ENCODE measurements at regions not wholly inside any gene's neighbourhood (a gene's known extent, or its start where the extent isn't known, plus 50 kb on each side); places are given as distances from the start of the nearest gene placed in this dataset.

DNA sequence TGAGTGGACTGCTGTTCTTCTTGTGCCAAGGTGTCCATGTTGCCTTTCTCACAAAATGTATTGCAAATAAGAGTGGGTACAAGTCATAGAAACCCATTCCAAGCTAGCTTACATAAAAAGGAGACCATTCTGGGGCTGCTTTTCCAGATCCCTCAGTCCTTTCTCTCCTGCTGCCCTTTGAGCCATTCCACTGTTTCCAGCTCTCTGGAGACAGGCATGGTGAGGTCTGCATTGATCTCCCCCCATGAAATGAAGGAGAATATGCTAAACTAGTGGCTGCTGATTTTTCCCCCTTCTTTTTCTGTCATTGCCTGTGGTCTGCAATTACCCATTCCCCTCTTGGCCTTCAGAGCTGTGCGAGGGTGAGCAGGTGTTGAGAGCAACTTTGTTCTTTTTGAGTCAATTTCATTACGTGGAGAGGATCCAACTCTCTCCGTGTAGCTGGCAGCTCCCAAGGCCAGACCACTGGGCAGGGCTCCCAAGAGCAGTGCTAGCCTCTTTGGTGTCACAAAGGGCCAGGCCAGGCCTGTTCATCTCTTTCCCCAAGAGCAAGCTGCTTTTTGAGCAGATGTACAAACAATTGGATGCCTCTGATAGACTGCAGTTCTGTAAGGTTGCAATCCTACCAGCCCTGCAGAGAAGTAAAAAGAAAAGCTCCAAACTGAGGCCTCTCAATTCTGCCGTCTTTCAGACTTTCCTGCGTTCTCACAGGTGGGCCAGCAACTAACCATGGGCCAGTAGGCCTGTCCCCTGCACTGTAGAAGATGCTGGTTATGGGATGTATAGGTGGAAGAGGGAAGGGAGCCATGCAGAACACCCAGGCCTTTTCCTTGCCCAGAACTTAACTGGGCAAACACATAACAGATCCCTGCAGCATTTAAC is 96.1 kb upstream of the ARMC2 start:
- no peak for DNase-seq (ENCODE audit: low read depth, low spot score)

DNA sequence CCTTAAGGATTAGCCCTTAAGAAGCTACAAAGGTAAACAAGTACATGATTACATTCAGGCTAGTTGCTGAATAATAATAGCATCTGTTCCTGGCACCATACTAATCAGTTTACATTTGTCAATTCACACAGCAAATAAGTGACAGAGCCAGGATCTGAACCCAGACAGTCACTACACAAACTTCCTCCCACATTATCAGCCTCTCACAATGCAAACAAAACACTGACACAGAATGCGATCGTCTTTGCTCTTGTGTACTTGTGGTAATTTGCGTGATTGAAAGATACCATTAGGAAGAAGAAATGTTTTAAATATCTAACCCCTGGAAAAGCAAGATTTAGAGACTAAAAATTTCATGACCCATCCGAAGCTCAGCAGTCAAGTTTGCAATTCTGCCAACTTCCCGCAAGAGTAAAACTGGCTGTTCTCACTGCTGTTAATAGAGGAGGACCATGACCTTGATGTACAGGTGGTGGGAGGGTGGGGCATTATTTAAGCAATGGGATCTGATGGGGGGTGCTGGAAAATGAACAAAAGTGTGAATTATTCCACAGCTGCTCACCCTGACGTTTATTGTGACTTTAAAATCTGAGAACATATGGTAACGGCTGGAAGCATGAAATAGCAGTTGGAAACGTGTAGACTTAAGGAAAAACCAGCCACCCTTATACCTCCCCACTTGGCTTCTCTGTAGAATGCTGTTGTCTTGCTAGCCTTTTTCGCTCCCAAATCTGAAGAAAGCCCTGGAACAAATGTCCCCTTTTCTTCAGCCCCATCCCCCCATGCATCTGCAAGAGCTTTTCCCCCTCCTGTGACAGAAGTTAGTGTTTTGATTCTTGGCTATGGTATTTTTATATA is 95.3 kb upstream of the ARMC2 start:
- no peak for DNase-seq (ENCODE audit: low read depth, low spot score)

DNA sequence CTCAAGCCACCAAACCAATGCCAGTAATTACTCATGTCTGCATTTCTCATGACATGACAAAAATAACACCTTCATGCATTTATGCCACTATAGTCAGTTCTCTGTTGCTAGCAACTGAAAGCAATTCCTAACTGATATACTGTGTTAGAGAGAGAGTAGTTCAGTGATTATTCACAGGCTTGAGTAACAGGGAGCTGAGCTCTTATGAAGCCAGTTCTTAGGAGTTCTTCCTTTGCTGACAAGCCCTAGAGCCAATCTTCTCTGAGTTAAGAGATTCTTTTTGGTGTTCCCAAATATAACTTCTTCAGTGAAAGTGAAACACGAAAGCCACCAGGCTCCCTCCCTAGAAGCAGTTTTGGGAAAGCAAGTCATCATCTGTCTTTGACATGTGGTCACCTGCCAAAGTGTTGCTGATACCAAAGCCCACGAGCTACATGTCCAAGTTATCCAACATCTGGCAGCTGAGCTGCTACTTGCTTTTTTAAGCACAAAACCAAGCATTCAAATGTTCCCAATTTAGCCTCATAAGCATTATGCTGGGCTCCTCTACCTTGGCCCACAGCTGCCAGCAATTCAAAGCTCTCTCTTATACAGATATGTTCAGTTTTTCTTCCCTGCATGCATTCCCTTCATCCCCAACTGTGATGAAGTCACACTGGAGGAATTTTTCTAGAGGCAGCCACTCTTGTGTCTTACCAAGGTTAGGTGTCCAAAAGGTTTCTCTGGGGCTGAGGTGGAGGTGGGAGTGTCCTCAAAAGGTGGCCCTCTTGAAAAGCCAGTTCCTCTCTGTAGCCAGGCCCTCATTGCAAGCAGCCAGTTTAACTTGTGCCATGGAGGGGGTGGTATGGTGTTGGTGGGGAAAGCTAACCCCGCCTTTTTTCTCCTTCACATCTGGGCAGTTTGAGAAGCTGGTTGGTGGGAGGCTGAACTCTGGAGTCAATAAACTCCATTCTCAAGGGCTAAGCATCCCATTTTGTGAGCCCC is 92.7 kb upstream of the ARMC2 start:
- DNase-seq (ENCODE audit: low read depth, low spot score) = no peak

DNA sequence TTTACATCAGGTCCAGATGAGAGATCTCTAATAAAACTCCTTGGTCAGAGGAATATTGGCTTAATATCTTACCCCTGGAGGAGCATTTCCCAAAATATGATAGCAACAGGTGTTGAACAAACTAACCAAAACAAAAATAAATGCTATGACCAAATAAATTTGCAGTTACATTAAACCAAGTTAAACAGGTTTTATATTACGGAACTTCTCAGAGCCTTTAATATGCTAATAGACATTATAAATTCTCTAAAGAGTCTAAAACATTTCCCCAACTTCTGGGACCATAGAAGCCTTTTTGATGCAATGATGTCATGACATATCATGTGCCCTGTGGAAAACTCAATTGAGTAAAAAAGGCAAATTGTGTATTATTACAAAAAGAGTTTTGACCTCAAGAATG is 90.9 kb upstream of the ARMC2 start:
- DNase-seq (ENCODE audit: low read depth, low spot score) = no peak

DNA sequence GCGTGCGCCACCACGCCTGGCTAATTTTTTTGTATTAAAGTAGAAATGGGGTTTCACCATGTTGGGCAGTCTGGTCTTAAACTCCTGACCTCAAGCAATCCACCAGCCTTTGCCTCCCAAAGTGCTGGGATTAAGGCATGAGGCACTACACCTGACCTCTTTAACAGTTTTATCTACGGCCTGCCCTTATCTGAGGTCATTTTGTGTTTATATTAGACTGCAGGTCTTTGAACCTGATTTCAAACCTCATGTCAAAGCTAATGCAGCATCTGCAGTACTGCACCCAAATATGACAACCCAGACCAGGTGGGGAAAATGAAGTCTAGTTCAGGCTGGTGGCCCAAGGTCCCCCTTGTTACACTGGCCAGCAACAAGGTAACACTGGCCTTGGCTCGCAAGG is 89.3 kb upstream of the ARMC2 start:
- DNase-seq (ENCODE audit: low read depth, low spot score) = no peak

DNA sequence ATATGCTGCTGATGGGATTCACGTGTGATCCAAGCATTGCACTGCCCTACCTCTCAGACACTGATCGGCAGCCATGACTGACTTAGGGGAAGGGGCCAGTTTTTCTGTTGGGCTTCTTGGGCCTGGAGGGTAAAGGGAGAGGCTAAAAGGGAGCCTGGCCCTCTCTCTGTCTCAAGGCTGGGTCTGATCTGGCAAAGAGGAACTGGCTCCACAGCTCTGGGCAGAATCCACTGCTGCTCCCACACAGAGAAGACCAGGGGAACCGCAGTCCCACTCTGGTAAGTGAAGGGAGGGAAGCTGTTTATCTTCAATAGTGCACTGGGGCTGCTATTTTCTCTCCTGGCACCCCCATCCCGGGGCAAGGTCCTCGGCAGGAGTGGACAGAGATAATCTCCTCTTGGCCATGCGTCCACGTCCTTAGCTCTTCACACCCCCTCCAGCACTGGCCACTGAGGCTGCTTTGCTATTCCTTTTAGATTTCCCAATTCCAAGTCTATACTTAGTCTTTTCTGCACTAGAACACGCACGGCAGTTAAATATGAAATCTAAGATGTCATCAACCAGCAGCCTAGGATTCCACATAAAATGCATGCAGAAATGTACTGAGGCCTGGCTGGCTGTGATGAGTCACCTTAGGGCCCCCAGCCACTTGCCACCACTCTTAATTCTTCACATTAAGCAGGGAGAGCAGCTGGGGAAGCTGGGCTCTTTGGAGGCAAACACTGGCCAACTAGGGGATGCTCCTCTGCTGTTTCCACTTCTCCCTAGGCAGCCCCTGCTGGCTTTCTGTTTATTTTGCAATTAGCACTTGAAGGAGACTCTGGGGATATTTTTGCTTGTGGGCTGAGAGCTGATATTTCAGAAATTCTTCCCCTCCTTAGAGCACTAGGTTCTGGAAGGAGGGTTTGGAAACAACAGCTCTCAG is 87.8 kb upstream of the ARMC2 start:
- peak; percentile 29 for DNase-seq (ENCODE audit: low read depth, low spot score)

DNA sequence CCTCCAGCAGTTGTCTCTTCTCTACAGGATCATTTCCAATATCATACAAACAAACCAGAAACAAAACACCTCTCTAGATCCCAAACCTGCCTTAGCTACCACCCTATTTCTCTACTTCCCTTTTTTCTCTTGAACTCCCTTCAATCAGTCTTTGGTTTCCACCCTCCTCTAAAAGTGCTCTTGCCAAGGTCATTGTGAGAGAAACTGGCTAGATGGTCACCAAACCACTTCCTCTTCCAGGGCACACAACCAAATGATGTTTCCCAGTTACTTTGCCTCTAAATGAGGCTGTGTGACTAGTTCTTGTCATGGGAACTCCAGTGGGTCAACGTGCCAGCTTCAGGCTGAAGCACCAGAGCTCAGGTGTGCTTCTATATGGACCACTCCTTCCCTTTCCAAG is 85.8 kb upstream of the ARMC2 start:
- no peak for DNase-seq (ENCODE audit: low read depth, low spot score)

DNA sequence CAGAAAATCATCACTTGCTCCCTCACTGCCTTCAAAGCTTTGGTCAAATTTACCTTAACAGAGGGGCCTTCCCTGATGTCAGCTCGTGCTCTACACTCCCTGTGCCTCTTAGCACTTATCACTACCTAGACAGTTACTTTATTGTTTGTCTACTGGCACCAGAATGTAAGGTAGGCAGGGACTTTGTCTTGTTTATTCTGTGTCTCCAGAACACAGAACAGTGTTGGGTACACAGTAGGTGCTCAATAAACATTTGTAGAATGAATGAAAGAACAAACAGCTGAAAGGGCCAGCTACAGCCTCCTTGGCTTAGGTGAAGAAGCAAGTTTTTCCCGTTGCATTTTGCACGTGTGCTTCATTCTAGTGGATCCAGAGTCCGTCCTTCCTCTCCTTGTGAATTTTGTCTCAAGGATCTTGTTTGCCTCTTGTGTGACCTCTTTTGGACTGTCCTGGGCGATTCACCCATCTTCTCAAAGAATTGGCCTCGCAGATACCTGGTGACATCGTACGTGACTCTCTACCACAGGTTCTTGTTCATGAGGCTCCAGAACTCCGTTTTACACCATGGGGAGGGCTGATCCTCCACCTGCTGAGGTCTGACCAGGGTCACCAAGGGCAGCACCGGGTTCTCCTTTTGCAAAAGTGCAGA is 84.2 kb upstream of the ARMC2 start:
- no peak for DNase-seq (ENCODE audit: low read depth, low spot score)

DNA sequence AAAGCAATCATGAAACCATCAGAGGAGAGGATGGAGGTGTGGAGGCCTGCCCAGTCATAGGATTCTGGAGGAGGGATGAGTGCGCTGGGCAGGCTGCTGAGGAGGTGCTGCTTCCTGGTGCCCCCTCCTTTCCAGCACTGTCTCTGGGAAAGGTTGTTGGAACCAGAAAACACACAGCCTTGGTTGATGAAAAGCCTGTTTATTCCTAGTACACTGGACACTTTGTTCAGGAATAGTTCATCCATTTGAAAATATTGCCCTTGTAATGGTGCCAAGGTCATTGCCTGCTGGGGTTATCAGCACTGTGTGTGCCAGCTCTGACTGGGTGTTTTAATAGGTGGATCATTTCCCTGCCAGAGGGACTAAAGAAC is 83.7 kb upstream of the ARMC2 start:
- no peak for DNase-seq (ENCODE audit: low read depth, low spot score)

DNA sequence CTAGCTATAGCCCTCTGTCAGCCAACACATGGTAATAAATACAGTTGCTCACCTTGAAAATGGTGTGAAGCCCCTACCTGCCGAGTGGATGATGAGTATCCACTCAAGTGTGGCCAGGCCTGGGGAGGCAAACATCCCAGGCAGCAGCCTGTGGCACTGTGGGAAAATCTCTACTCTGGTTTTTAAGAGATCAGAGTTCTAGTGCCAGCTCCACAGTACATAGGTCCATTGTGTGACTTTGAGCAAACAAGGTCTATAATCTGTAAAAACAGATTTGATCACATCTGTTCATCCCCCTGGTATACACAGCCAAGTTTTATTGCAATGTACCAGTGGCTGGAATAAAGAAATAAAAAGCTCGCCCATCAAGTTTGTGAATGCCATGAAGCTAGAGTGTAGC is 82.7 kb upstream of the ARMC2 start:
- no peak for DNase-seq (ENCODE audit: low read depth, low spot score)

DNA sequence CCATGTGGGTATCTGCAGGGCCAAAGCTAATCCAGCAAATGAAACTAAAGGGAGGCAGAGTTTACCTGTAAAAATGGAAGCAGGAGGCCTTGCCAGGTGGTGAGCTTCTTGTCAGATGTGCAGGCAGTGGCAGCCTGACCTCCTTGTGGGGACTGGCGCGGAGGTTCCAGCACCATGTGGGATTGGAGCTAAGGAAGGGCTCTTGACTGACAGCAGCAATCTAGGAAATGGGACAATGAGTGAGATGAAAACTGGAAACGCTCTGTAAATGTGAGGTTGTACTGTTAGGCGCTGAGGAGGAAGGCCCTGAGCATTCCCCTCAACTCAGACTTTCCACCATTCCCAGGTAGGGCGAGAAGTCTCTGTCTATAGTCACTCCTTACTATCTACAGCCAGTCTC is 81.8 kb upstream of the ARMC2 start:
- no peak for DNase-seq (ENCODE audit: low read depth, low spot score)

DNA sequence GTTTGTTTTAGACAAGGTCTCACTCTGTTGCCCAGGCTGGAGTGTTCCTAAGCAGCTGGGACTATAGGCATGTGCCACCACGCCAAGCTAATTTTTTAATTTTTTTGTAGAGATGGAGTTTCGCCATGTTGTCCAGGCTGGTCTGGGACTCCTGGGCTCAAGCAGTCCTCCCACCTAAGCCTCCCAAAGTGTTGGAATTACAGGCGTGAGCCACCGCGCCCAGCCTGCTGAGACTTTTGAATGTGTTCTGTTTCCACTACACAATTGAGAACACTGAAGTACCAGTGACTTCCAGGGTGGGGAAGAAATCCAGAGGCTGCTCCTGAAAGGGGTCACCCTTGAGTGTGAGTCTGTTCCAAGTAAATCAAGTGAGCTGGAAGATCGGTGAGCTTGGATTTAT is 81.3 kb upstream of the ARMC2 start:
- DNase-seq (ENCODE audit: low read depth, low spot score) = no peak

DNA sequence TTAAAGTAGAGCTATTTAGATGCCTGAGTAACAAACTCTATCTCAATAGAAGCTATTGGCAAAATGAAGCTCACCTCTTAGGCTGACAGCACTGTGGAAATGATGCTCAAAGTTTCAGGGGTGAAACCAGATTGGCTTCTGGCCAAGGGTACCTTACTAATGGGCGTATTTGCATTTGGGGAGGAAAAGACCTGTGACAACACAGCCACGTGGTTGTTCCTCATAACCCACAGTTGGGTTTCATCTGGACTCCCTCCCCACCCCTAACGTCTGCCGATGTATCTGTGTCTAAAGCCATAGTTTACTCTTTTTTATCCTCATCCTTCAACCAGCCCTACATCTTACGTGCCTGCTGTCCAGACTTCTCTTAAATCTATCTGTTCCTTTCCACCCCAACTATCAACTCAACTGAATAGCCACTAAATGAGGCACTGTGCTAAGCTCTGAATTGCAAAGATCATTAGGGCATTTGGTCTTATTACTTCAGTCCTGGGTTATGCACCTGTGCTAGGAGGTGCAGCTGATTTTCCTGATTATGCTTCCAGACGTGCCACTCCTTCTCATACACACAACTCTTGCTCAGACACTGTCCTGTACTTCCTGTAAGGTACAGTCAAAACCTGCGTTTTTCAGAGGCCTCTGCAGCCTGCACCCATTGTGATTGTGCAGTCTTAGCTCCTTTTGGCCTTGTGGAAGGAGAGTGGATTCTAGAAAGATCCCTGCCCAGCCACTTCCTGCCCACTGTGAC is 80.6 kb upstream of the ARMC2 start:
- DNase-seq (ENCODE audit: low read depth, low spot score) = no peak

DNA sequence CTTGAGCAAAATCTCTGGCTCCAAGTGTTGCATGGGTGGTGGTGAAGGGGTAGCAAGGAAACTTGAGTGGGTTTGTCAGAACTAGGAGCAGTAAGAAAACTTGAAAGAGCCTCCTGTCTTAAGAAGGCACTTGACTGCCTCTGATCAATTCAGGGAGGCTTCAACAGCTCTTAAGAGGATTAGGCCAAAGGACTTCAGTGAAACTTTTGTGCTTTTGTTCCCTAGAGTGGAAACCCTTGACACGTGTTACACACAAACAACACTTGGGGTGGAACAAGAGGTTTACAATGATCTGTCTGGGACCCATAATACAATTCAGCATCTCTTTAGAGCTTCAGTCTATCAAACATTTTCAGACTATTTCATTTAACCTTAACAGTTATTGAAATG is 80.1 kb upstream of the ARMC2 start:
- DNase-seq (ENCODE audit: low read depth, low spot score) = no peak

DNA sequence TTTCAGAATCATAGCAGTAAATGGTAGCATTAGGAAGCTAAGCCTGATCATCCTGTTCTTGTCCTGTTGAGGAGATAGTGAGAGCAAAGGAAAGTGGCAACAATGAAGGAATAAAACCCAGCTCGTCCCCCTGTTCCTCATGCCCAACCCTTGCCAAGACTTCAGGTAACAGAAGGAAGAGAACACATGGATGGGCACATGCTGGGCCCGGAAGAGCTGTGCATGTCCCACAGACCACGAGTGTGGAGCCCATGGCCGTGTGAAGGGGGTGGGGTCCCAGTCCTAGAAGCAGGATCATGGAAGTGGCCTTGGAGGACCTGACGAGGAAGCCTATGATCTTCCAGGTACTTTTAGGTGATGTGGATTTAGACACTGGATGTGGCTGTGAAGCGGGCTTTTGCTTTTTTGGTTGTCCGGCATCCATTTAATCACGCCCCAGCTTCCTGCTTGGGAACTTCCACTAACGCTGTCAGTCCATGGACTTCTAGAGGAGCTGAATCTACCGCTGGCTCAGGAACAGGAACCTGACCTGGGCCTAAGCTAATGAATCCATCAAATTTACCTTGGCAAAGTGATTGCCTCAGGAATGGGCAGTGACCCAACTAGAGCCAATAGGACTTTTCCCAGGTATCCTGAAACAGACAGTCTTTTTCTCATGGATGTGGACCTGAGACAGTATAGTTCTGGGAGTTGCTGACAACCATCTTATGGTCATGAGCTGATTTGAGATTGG is 79.3 kb upstream of the ARMC2 start:
- DNase-seq (ENCODE audit: low read depth, low spot score) = no peak

DNA sequence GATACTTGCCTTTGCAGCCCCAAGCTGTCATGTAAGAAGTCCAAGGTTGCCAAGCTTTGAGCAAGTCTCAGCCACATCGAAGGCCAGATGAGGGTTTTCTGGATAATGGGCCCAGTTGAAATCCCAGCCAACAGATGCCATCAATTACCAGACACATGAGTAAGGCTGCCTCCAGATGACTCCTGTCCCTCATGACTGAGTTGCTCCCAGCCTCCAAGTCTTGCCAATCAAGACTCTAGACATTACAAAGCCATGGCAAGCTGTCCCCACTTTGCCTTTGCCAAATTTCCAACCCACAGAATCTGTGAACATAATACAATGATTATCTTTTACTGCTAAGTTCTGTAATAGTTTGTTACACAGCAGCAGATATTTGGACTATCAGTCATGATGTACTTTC is 76.8 kb upstream of the ARMC2 start:
- DNase-seq (ENCODE audit: low read depth, low spot score) = no peak

DNA sequence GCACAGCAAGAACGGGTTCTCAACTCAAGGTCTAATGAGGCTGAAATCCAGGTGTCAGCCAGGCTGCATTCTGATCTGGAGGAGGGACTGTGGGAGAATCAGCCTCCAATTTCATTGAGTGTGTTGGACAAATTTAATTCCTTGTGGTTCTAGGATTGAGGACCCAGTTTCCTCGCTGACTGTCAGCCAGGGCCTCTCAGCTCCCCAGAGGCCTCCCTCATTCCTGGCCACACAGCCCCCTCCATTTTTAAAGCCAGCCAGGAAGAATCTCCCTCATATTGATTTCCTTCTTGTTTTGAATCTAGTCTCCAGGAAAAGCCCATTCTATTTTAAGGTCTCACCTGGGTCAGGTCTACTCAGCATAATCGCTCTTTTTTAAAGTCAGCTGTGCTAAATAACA is 73.7 kb upstream of the ARMC2 start:
- no peak for DNase-seq (ENCODE audit: low read depth, low spot score)

DNA sequence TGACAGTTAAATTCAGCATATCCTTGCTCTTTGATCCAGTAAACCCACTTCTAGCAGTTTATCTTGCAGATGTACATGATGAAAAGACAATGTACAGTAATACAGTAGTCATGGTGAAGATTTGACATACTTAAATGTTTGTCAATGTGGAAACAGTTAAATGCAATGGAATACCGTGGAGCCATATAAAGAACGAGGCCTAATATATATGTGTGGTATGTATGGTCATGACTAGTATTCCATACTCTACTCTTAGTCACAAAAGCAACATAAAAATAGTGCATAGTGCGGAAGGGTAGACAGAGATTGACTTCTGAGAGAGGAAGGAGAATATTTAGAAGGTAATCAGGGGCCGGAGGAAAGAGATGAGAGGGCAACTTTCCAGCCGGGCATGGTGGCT is 70.7 kb upstream of the ARMC2 start:
- no peak for DNase-seq (ENCODE audit: low read depth, low spot score)

Measured in smooth muscle cell of the brain vasculature (primary cell).